Panc1 (cell line): ENCODE measurements at regions not wholly inside any gene's neighbourhood (a gene's known extent, or its start where the extent isn't known, plus 50 kb on each side); places are given as distances from the start of the nearest gene placed in this dataset.

ENCODE experiments used
- CTCF ChIP-seq: fragments of 450-650 bp; IDR thresholded peaks from 2 replicates; pipeline ENCODE4 v1.5.1; 2017; ENCODE audit warnings: mild to moderate bottlenecking
- POLR2AphosphoS5 ChIP-seq: IDR thresholded peaks from 2 replicates; pipeline ENCODE4 v1.6.1; 2012; ENCODE audit warnings: mild to moderate bottlenecking, low read depth, low read length, moderate library complexity
- SIN3A ChIP-seq: IDR thresholded peaks from 2 replicates; pipeline ENCODE4 v1.6.1; 2012; ENCODE audit warnings: low read depth, mild to moderate bottlenecking, low read length, moderate library complexity, borderline replicate concordance; ENCODE audit not compliant: insufficient read depth
- TF ChIP-seq, protein P1 (sequence below), 2 experiments: IDR thresholded peaks; 2 replicates each; pipeline ENCODE4 v1.6.1; 2011 to 2012; ENCODE audit warnings: low read depth in 2 of 2, control low read depth in 1 of 2, low read length in 1 of 2, mild to moderate bottlenecking in 1 of 2, moderate library complexity in 1 of 2; ENCODE audit not compliant: insufficient read depth in 1 of 2

- TF ChIP-seq CTCF: no peak
- TF ChIP-seq, protein P1, sequence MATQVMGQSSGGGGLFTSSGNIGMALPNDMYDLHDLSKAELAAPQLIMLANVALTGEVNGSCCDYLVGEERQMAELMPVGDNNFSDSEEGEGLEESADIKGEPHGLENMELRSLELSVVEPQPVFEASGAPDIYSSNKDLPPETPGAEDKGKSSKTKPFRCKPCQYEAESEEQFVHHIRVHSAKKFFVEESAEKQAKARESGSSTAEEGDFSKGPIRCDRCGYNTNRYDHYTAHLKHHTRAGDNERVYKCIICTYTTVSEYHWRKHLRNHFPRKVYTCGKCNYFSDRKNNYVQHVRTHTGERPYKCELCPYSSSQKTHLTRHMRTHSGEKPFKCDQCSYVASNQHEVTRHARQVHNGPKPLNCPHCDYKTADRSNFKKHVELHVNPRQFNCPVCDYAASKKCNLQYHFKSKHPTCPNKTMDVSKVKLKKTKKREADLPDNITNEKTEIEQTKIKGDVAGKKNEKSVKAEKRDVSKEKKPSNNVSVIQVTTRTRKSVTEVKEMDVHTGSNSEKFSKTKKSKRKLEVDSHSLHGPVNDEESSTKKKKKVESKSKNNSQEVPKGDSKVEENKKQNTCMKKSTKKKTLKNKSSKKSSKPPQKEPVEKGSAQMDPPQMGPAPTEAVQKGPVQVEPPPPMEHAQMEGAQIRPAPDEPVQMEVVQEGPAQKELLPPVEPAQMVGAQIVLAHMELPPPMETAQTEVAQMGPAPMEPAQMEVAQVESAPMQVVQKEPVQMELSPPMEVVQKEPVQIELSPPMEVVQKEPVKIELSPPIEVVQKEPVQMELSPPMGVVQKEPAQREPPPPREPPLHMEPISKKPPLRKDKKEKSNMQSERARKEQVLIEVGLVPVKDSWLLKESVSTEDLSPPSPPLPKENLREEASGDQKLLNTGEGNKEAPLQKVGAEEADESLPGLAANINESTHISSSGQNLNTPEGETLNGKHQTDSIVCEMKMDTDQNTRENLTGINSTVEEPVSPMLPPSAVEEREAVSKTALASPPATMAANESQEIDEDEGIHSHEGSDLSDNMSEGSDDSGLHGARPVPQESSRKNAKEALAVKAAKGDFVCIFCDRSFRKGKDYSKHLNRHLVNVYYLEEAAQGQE (IDR thresholded peaks at IDR 0.05; ENCODE audit: insufficient read depth in 1 of 2, low read depth in 2 of 2, low read length in 1 of 2): no peak
- no peak for TF ChIP-seq POLR2AphosphoS5
- no peak for TF ChIP-seq SIN3A
These were observed 217.4 kb downstream of the DLEU7 start for GRCh38 chr13:50626101-50626547.
